Spleen (tissue), 11 donors: ENCODE measurements at regions not wholly inside any gene's neighbourhood (a gene's known extent, or its start where the extent isn't known, plus 50 kb on each side); places are given as distances from the start of the nearest gene placed in this dataset.

ENCODE experiments used
- DNase-seq: peaks from one replicate; pipeline ENCODE4 v3.0.0-alpha.2; 2020
- H3K27ac ChIP-seq, 8 donors: fragments of 200-600 bp; sonication (generic) in 7 of 8; 1 replicate in 4 of 8; 2 replicates in 4 of 8; pipeline versions ENCODE4 v1.5.0 to v1.8.0; 2016 to 2021; ENCODE audit warnings: inconsistent platforms in 4 of 8, mild to moderate bottlenecking in 4 of 8, moderate library complexity in 1 of 8
- H3K27me3 ChIP-seq, 7 donors: fragments of 200-600 bp; sonication (generic) in 6 of 7; replicated peaks in 1 of 7; 1 replicate in 4 of 7; 2 replicates in 3 of 7; pipeline versions ENCODE4 v1.5.0 to v1.8.0; 2016 to 2021; ENCODE audit warnings: inconsistent platforms in 3 of 7, mild to moderate bottlenecking in 1 of 7
- H3K36me3 ChIP-seq, 6 donors: fragments of 200-600 bp; sonication (generic) in 5 of 6; 1 replicate in 4 of 6; 2 replicates in 2 of 6; pipeline versions ENCODE4 v1.5.0 to v1.8.0; 2016 to 2021; ENCODE audit warnings: inconsistent platforms in 2 of 6
- H3K4me1 ChIP-seq, 6 donors: fragments of 200-600 bp; sonication (generic) in 5 of 6; 1 replicate in 3 of 6; 2 replicates in 3 of 6; pipeline versions ENCODE4 v1.5.0 to v1.8.0; 2016 to 2021; ENCODE audit warnings: inconsistent platforms in 3 of 6
- H3K4me3 ChIP-seq, 8 donors: fragments of 200-600 bp; sonication (generic) in 7 of 8; 1 replicate in 4 of 8; 2 replicates in 4 of 8; pipeline versions ENCODE4 v1.5.0 to v1.8.0; 2016 to 2021; ENCODE audit warnings: inconsistent platforms in 4 of 8, mild to moderate bottlenecking in 4 of 8, moderate library complexity in 2 of 8
- H3K9me3 ChIP-seq, 8 donors: fragments of 200-600 bp; sonication (generic) in 7 of 8; 1 replicate in 4 of 8; 2 replicates in 4 of 8; pipeline versions ENCODE4 v1.5.0 to v1.8.0; 2016 to 2021; ENCODE audit warnings: inconsistent platforms in 4 of 8
- CTCF ChIP-seq, 11 experiments: fragments of 200-600 bp in 7 of 11; fragments of 450-650 bp in 4 of 11; sonication (generic) in 4 of 11; IDR thresholded peaks in 8 of 11; conservative IDR thresholded peaks in 3 of 11; 1 replicate in 7 of 11; 2 replicates in 4 of 11; pipeline versions ENCODE4 v1.4.0 to v1.8.0; 2016 to 2021; ENCODE audit warnings: antibody characterized with exemption in 11 of 11, inconsistent platforms in 4 of 11, mild to moderate bottlenecking in 1 of 11
- POLR2A ChIP-seq, 3 donors: fragments of 450-650 bp; IDR thresholded peaks; one replicate each; pipeline ENCODE4 v1.5.1; 2017; ENCODE audit warnings: antibody characterized with exemption in 3 of 3, mild to moderate bottlenecking in 1 of 3
- POLR2AphosphoS5 ChIP-seq, 3 donors: sonication (generic); formaldehyde crosslinking; IDR thresholded peaks; one replicate each; pipeline ENCODE4 v1.5.1; 2017; ENCODE audit warnings: antibody characterized with exemption in 3 of 3
- WGBS, 5 donors: extraction: QIAGEN DNeasy Blood & Tissue Kit in 3 of 5; methylation state at CpG; one replicate each; pipeline versions ENCODE4 v1.1.5 to v1.1.7; 2013 to 2018; 5-methylcytosine and 5-hydroxymethylcytosine counted together
- intact Hi-C: fragments of 100-400 bp; cut with DNase I; formaldehyde crosslinking; loops from one replicate; pipeline ENCODE4 v1.15.0; 2023; ENCODE audit warnings: low total_unique reads
- donor health status: healthy with polysubstance abuse.
- donor health status: DM: no; HTN: no; CAD: no; lungs with moderate emphysema.
- donor health status: DM: no; HTN: no; CAD: no.
- donor health status: Bipolar disorder and iron deficiency.
- donor health status: healthy.
- donor health status: DM: no; HTN: no; CAD: no.
- donor health status: DM: yes; HTN: yes; CAD: no.

DNA sequence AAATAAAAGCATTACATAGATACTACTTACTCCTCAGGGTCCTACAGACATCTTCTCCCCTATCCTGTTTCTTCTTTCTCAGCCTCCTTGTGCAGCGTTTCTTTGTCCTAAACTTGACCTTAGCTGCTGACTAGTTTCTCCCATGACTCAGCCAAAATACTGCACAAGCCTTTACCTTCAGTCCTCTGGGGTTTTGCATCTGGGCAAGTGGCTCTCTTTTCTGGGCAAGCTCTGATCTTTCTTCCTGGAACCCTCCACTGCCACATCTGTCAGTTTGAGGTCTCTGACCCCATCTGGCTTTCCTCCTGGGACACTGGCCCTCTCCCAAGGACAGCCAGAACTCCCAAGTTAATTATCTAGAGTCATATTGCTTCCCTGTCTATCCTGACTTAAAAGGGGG, 838.4 kb downstream of the DHX35 start:
- no peak for DNase-seq
- Histone ChIP-seq H3K27me3 (no peaks in the 10 kb centered on the region), H3K4me1 (no peaks in the 10 kb centered on the region), H3K27ac (peak overlapping the region in 2 of 8 donors; percentile 6 to 27), H3K9me3 (peaks cover 0 to 14% (median 0%) of the 10 kb centered on the region in 8 donors), H3K36me3 (no peaks in the 10 kb centered on the region), H3K4me3 (no peak overlapping the region)
- intact Hi-C loops = no loop called here
- WGBS, 5 donors = 23 to 32% (median 27%) methylated on average over 1 of the region's 1 CpG
- no peak for TF ChIP-seq CTCF (IDR thresholded peaks at IDR 0.05 in 8 of 11, conservative IDR thresholded peaks at IDR 0.05 in 3 of 11)
- no peak for TF ChIP-seq POLR2A (IDR thresholded peaks at IDR 0.05)
- TF ChIP-seq POLR2AphosphoS5 (IDR thresholded peaks at IDR 0.05) = peak in 1 of 3 donors; percentile 7

- intact Hi-C loops = no loop called here
- no peak for DNase-seq
- Histone ChIP-seq H3K4me1 (no peaks in the 10 kb centered on the region), H3K4me3 (no peak overlapping the region), H3K27me3 (no peaks in the 10 kb centered on the region), H3K9me3 (peaks cover 0 to 14% (median 0%) of the 10 kb centered on the region in 8 donors), H3K27ac (peak overlapping the region in 2 of 8 donors; percentile 6 to 7), H3K36me3 (no peaks in the 10 kb centered on the region)
- WGBS, 5 donors = 56 to 85% (median 77%) methylated on average over 2 of the region's 2 CpGs
- no peak for TF ChIP-seq CTCF (IDR thresholded peaks at IDR 0.05 in 8 of 11, conservative IDR thresholded peaks at IDR 0.05 in 3 of 11)
- no peak for TF ChIP-seq POLR2A (IDR thresholded peaks at IDR 0.05)
- no peak for TF ChIP-seq POLR2AphosphoS5 (IDR thresholded peaks at IDR 0.05)
Observed at GRCh38 chr20:39800111-39800510, 838.0 kb downstream of the DHX35 start.

DNA sequence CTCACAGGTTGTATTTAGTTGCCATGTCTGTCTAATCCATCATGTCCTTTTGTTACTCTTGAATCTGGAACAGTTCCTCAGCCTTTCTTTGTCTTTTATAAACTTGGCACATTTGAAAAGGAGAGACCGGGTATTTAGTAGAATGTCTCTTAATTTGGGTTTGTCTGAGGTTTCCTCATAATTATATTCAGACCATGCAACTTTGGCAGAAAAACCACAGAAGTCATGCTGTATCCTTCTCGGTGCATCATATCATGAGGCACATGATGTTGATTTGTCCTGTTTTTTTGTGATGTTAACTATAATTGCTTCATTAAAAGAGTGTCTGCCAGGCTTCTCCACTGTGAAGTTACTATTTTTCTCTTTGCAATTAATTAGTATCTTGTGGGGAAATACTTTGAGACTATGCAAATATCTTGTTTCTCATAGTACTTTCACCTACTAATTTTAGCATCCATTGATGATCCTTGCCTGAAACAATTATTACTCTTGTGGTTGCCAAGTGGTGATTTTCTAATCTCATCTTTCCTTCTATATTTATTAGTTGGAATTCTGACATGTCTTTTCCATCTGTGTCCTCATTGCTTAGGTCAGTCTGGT, 837.3 kb downstream of the DHX35 start:
- H3K9me3 ChIP-seq = peaks cover 0 to 14% (median 0%) of the 10 kb centered on the region in 8 donors
- no peak overlapping the region for H3K27ac ChIP-seq
- WGBS, 5 donors = 75 to 93% (median 84%) methylated on average over 2 of the region's 2 CpGs
- no peaks in the 10 kb centered on the region for H3K36me3 ChIP-seq
- H3K27me3 ChIP-seq = no peaks in the 10 kb centered on the region
- intact Hi-C loops = no loop called here
- no peak overlapping the region for H3K4me3 ChIP-seq
- TF ChIP-seq CTCF (IDR thresholded peaks at IDR 0.05 in 8 of 11, conservative IDR thresholded peaks at IDR 0.05 in 3 of 11) (no peak), POLR2AphosphoS5 (IDR thresholded peaks at IDR 0.05) (no peak), POLR2A (IDR thresholded peaks at IDR 0.05) (no peak)
- no peak for DNase-seq
- no peaks in the 10 kb centered on the region for H3K4me1 ChIP-seq

- DNase-seq = no peak
- Histone ChIP-seq H3K36me3 (no peaks in the 10 kb centered on the region), H3K9me3 (peaks cover 0 to 14% (median 0%) of the 10 kb centered on the region in 8 donors), H3K27me3 (no peaks in the 10 kb centered on the region), H3K27ac (peak overlapping the region in 2 of 8 donors; percentile 22 to 42), H3K4me3 (no peak overlapping the region), H3K4me1 (no peaks in the 10 kb centered on the region)
- no peak for TF ChIP-seq CTCF (IDR thresholded peaks at IDR 0.05 in 8 of 11, conservative IDR thresholded peaks at IDR 0.05 in 3 of 11)
- no peak for TF ChIP-seq POLR2A (IDR thresholded peaks at IDR 0.05)
- TF ChIP-seq POLR2AphosphoS5 (IDR thresholded peaks at IDR 0.05) = no peak
- intact Hi-C loops = no loop called here
- WGBS, 5 donors = 59 to 80% (median 77%) methylated on average over 3 of the region's 3 CpGs
Observed at GRCh38 chr20:39795401-39796272, 833.5 kb downstream of the DHX35 start.
